Endodermal cell (in vitro differentiated cells): ENCODE measurements at regions not wholly inside any gene's neighbourhood (a gene's known extent, or its start where the extent isn't known, plus 50 kb on each side); places are given as distances from the start of the nearest gene placed in this dataset.

Experiments
- DNase-seq: peaks from one replicate; pipeline ENCODE4 v3.0.0-alpha.2; 2017
- H3K27ac ChIP-seq: 2 replicates; pipeline ENCODE4 v1.5.1; 2013; ENCODE audit warnings: mild to moderate bottlenecking, low read depth, low read length, moderate library complexity
- H3K27me3 ChIP-seq: 2 replicates; pipeline ENCODE4 v1.6.1; 2013; ENCODE audit warnings: mild to moderate bottlenecking, low read length, moderate library complexity; ENCODE audit not compliant: insufficient read depth, control insufficient read depth, poor library complexity, severe bottlenecking
- H3K36me3 ChIP-seq: 2 replicates; pipeline ENCODE4 v1.7.0; 2013; ENCODE audit warnings: mild to moderate bottlenecking, low read length, moderate library complexity; ENCODE audit not compliant: control insufficient read depth, insufficient read depth
- H3K4me1 ChIP-seq: one replicate; pipeline ENCODE4 v1.7.0; 2013; ENCODE audit warnings: low read length; ENCODE audit not compliant: control insufficient read depth, insufficient read depth
- H3K4me3 ChIP-seq: 2 replicates; pipeline ENCODE4 v1.5.1; 2013; ENCODE audit warnings: mild to moderate bottlenecking, low read length, moderate library complexity
- H3K9ac ChIP-seq: 2 replicates; pipeline ENCODE4 v1.6.1; 2013; ENCODE audit warnings: mild to moderate bottlenecking, low read length, moderate library complexity; ENCODE audit not compliant: poor library complexity, severe bottlenecking; ENCODE audit errors: extremely low read depth
- H3K9me3 ChIP-seq: 2 replicates; pipeline ENCODE4 v1.6.1; 2013; ENCODE audit warnings: mild to moderate bottlenecking, low read length, moderate library complexity; ENCODE audit not compliant: control insufficient read depth
- H3K27ac Mint-ChIP-seq: 2 replicates; pipeline ENCODE4 v1.8.0; 2020; ENCODE audit warnings: mixed read lengths
- H3K27me3 Mint-ChIP-seq: 2 replicates; pipeline ENCODE4 v1.8.0; 2021; ENCODE audit warnings: mild to moderate bottlenecking, mixed read lengths; ENCODE audit not compliant: insufficient read depth
- H3K36me3 Mint-ChIP-seq: 2 replicates; pipeline ENCODE4 v1.8.0; 2020; ENCODE audit warnings: low read depth, mixed read lengths
- H3K4me1 Mint-ChIP-seq: 2 replicates; pipeline ENCODE4 v1.8.0; 2020; ENCODE audit warnings: mixed read lengths
- H3K4me3 Mint-ChIP-seq: 2 replicates; pipeline ENCODE4 v1.8.0; 2020; ENCODE audit warnings: mild to moderate bottlenecking, moderate library complexity, mixed read lengths
- H3K9me3 Mint-ChIP-seq: 2 replicates; pipeline ENCODE4 v1.8.0; 2020; ENCODE audit warnings: mild to moderate bottlenecking, mixed read lengths
- CTCF ChIP-seq: fragments of 200-600 bp; sonication (generic); conservative IDR thresholded peaks from 2 replicates; pipeline ENCODE4 v1.5.0; 2021; ENCODE audit warnings: antibody characterized with exemption, mild to moderate bottlenecking
- WGBS, 2 experiments: methylation state at CpG; one replicate each; pipeline versions ENCODE4 v1.1.5 to v1.1.7; 2013; ENCODE audit warnings: missing lambda C conversion rate in 2 of 2, mixed read lengths in 1 of 2; ENCODE audit not compliant: insufficient coverage in 1 of 2, insufficient read length in 1 of 2; 5-methylcytosine and 5-hydroxymethylcytosine counted together

DNA sequence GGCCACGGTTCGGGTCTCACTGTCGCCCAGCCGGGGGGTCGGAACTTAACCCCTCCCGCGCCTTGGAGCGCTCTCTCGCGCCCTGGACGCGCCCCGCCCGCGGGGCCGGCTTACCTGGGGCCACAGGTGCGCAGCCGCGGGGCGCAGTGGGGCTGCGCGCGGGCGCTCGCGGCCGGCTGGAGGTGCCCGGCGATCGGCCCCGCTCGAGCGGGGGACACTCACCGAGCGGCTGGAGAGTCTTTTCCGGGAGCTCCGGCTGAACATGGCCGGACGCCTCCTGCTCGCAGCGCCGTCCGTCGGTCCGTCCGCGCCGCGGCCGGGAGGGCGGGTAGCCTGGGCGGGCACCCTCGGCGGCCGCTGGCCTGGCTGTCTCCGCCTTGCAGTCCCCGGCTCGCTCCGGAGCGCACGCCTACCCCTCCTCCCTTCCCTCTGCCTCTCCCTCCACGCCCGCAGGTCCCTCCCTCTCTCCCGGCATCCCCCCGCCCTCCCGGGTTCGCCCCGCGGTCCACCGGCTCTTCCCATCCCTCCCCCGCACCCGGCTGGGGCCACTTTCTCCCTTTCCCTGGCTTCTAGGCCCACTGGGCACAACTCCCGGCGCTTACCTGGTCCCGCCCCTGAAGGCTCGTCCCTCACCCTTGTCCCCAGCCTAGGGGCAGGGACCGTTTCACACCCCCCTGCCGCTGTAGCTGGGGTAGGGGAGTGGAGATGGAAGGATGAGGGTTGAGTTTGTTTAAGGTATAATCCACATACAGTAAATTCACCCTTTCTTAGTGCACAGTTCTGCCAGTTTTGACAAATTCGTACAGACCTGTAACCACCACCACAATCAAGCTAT lies 220.1 kb upstream of the PRICKLE2 start:
- H3K36me3 ChIP-seq = no peaks in the 10 kb centered on the region
- no peak for TF ChIP-seq CTCF
- H3K27me3 Mint-ChIP-seq = peaks cover 52% of the 10 kb centered on the region
- H3K27ac ChIP-seq = no peak overlapping the region
- no peak overlapping the region for H3K27ac Mint-ChIP-seq
- H3K4me3 Mint-ChIP-seq = peak overlapping the region; percentile 65
- no peaks in the 10 kb centered on the region for H3K36me3 Mint-ChIP-seq
- H3K9me3 ChIP-seq = no peaks in the 10 kb centered on the region
- WGBS, 2 experiments = 1 to 2% methylated on average over 15 to 78 of the region's 79 CpGs
- H3K27me3 ChIP-seq = peaks cover 61% of the 10 kb centered on the region
- peak overlapping the region; percentile 47 for H3K9ac ChIP-seq
- H3K4me3 ChIP-seq = peak overlapping the region; percentile 81
- H3K4me1 Mint-ChIP-seq = peaks cover 39% of the 10 kb centered on the region
- no peaks in the 10 kb centered on the region for H3K9me3 Mint-ChIP-seq
- DNase-seq = peak; percentile 91
- peaks cover 4% of the 10 kb centered on the region for H3K4me1 ChIP-seq

DNA sequence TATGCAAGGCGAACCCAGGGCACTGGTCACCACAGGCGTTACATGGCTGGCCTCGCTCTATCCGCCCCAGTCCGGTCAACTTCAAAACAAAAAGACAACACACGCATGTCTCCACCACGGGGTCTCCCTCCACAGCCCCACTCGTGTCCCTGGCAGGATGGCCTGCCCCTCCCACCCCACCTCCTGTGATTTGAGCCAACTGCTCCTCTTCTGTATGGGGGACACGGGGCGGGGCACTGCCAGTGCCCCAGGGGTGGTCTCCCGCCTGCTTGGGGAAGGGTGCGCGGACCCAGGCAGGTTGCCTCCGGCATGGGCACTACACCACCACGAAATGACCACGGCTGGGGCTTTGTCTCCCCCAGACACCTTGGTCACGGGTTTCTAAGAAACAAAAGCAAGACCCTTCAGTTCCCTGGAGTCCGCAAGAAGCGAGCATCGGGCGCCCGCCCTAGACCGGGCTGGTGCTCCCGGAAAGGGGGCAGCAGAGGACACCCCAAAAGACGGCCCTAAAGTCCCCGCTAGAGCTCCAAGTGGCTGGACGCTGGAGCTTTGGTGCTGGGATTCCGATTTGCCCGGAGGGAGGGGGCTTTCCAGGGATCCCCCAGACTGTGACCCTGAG lies 219.3 kb upstream of the PRICKLE2 start:
- Mint-ChIP-seq H3K9me3 (no peaks in the 10 kb centered on the region), H3K4me3 (peak overlapping the region; percentile 65), H3K36me3 (no peaks in the 10 kb centered on the region), H3K4me1 (peaks cover 46% of the 10 kb centered on the region), H3K27ac (no peak overlapping the region), H3K27me3 (peaks cover 52% of the 10 kb centered on the region)
- 25 to 56% methylated on average over 8 to 29 of the region's 29 CpGs for WGBS, 2 experiments
- H3K9me3 ChIP-seq = no peaks in the 10 kb centered on the region
- TF ChIP-seq CTCF = peak; percentile 34
- no peaks in the 10 kb centered on the region for H3K36me3 ChIP-seq
- peaks cover 8% of the 10 kb centered on the region for H3K4me1 ChIP-seq
- DNase-seq = peak; percentile 76
- H3K4me3 ChIP-seq = peak overlapping the region; percentile 81
- peak overlapping the region; percentile 47 for H3K9ac ChIP-seq
- H3K27ac ChIP-seq = no peak overlapping the region
- peaks cover 61% of the 10 kb centered on the region for H3K27me3 ChIP-seq

GRCh38 chr3:64443546-64444381 lies 218.5 kb upstream of the PRICKLE2 start:
- no peak overlapping the region for H3K4me3 ChIP-seq
- Mint-ChIP-seq H3K4me3 (peak overlapping the region; percentile 65), H3K27ac (no peak overlapping the region), H3K27me3 (peaks cover 52% of the 10 kb centered on the region), H3K4me1 (peaks cover 55% of the 10 kb centered on the region), H3K36me3 (no peaks in the 10 kb centered on the region), H3K9me3 (no peaks in the 10 kb centered on the region)
- 89% methylated on average over 12 of the region's 16 CpGs for WGBS, 2 experiments
- no peak overlapping the region for H3K9ac ChIP-seq
- H3K27me3 ChIP-seq = peaks cover 58% of the 10 kb centered on the region
- no peak for DNase-seq
- H3K27ac ChIP-seq = no peak overlapping the region
- peaks cover 15% of the 10 kb centered on the region for H3K4me1 ChIP-seq
- no peaks in the 10 kb centered on the region for H3K9me3 ChIP-seq
- H3K36me3 ChIP-seq = no peaks in the 10 kb centered on the region
- TF ChIP-seq CTCF = no peak
